Liver (tissue), 8 donors: ENCODE measurements at regions not wholly inside any gene's neighbourhood (a gene's known extent, or its start where the extent isn't known, plus 50 kb on each side); places are given as distances from the start of the nearest gene placed in this dataset.

Experiments used
- DNase-seq: peaks from one replicate; pipeline ENCODE4 v3.0.0-alpha.2; 2017; ENCODE audit warnings: low spot score
- H3K27ac ChIP-seq, 2 donors: one replicate each; pipeline ENCODE4 v1.7.0; 2013; ENCODE audit warnings: inconsistent platforms in 2 of 2, low read length in 2 of 2, control low read depth in 1 of 2, low read depth in 1 of 2, mild to moderate bottlenecking in 1 of 2
- H3K27me3 ChIP-seq, 4 donors: one replicate each; pipeline versions ENCODE4 v1.6.1 to v1.7.0; 2013; ENCODE audit warnings: low read length in 3 of 4, inconsistent platforms in 1 of 4, mild to moderate bottlenecking in 1 of 4, moderate library complexity in 1 of 4; ENCODE audit not compliant: control insufficient read depth in 4 of 4, insufficient read depth in 4 of 4
- H3K36me3 ChIP-seq, 4 donors: one replicate each; pipeline versions ENCODE4 v1.6.1 to v1.7.0; 2013; ENCODE audit warnings: low read length in 3 of 4, mild to moderate bottlenecking in 3 of 4, low read depth in 1 of 4, moderate library complexity in 1 of 4; ENCODE audit not compliant: control insufficient read depth in 4 of 4, insufficient read depth in 3 of 4
- H3K4me1 ChIP-seq, 4 donors: one replicate each; pipeline versions ENCODE4 v1.6.1 to v1.7.0; 2013; ENCODE audit warnings: low read length in 3 of 4, mild to moderate bottlenecking in 3 of 4, moderate library complexity in 1 of 4; ENCODE audit not compliant: control insufficient read depth in 4 of 4, insufficient read depth in 4 of 4
- H3K4me3 ChIP-seq, 3 donors: one replicate each; pipeline versions ENCODE4 v1.6.1 to v1.7.0; 2013; ENCODE audit warnings: low read length in 3 of 3, control low read depth in 1 of 3, low read depth in 1 of 3, mild to moderate bottlenecking in 1 of 3
- H3K9ac ChIP-seq, 2 donors: one replicate each; pipeline ENCODE4 v1.7.0; 2013; ENCODE audit warnings: low read length in 2 of 2, mild to moderate bottlenecking in 2 of 2, moderate library complexity in 2 of 2, control low read depth in 1 of 2, low read depth in 1 of 2
- H3K9me3 ChIP-seq, 4 donors: one replicate each; pipeline versions ENCODE4 v1.6.1 to v1.7.0; 2013; ENCODE audit warnings: low read length in 3 of 4; ENCODE audit not compliant: control insufficient read depth in 4 of 4
- ATF3 ChIP-seq: IDR thresholded peaks from 2 replicates; pipeline ENCODE4 v1.6.1; 2016; ENCODE audit warnings: antibody characterized with exemption
- CTCF ChIP-seq: fragments of 150-350 bp; IDR thresholded peaks from 2 replicates; pipeline ENCODE4 v1.5.1; 2017; ENCODE audit warnings: improper control_type of control experiment, low read depth, low read length; ENCODE audit not compliant: missing input control
- EGR1 ChIP-seq, 2 donors: IDR thresholded peaks; 2 replicates each; pipeline ENCODE4 v1.6.1; 2016 to 2018; ENCODE audit warnings: antibody characterized with exemption in 2 of 2, low read depth in 2 of 2
- FOXA1 ChIP-seq: IDR thresholded peaks from 2 replicates; pipeline ENCODE4 v1.6.1; 2016; ENCODE audit warnings: antibody characterized with exemption
- FOXA2 ChIP-seq: IDR thresholded peaks from 2 replicates; pipeline ENCODE4 v1.6.1; 2016; ENCODE audit warnings: antibody characterized with exemption
- GABPA ChIP-seq, 2 donors: IDR thresholded peaks in 1 of 2; conservative IDR thresholded peaks in 1 of 2; 2 replicates each; pipeline ENCODE4 v1.6.1; 2016; ENCODE audit warnings: antibody characterized with exemption in 2 of 2, mild to moderate bottlenecking in 1 of 2, moderate library complexity in 1 of 2
- HNF4A ChIP-seq, 2 donors: conservative IDR thresholded peaks; 2 replicates each; pipeline ENCODE4 v1.6.1; 2016; ENCODE audit warnings: antibody characterized with exemption in 2 of 2, mild to moderate bottlenecking in 2 of 2
- HNF4G ChIP-seq: IDR thresholded peaks from 2 replicates; pipeline ENCODE4 v1.6.1; 2016; ENCODE audit warnings: antibody characterized with exemption
- JUND ChIP-seq, 2 donors: IDR thresholded peaks; 2 replicates each; pipeline ENCODE4 v1.6.1; 2016; ENCODE audit warnings: antibody characterized with exemption in 2 of 2
- MAX ChIP-seq: IDR thresholded peaks from 2 replicates; pipeline ENCODE4 v1.6.1; 2016; ENCODE audit warnings: antibody characterized with exemption
- NR2F2 ChIP-seq: IDR thresholded peaks from 2 replicates; pipeline ENCODE4 v1.6.1; 2016; ENCODE audit warnings: antibody characterized with exemption
- RAD21 ChIP-seq, 2 donors: IDR thresholded peaks; 2 replicates each; pipeline ENCODE4 v1.6.1; 2016; ENCODE audit warnings: antibody characterized with exemption in 2 of 2, mild to moderate bottlenecking in 2 of 2
- REST ChIP-seq: IDR thresholded peaks from 2 replicates; pipeline ENCODE4 v1.6.1; 2016; ENCODE audit warnings: antibody characterized with exemption, mild to moderate bottlenecking
- RXRA ChIP-seq, 2 donors: IDR thresholded peaks; 2 replicates each; pipeline ENCODE4 v1.6.1; 2017 to 2018; ENCODE audit warnings: antibody characterized with exemption in 2 of 2, mild to moderate bottlenecking in 1 of 2
- SP1 ChIP-seq: IDR thresholded peaks from 2 replicates; pipeline ENCODE4 v1.6.1; 2018; ENCODE audit warnings: antibody characterized with exemption, mild to moderate bottlenecking
- TAF1 ChIP-seq: conservative IDR thresholded peaks from 2 replicates; pipeline ENCODE4 v1.6.1; 2016; ENCODE audit warnings: antibody characterized with exemption, mild to moderate bottlenecking
- YY1 ChIP-seq: IDR thresholded peaks from 2 replicates; pipeline ENCODE4 v1.6.1; 2016; ENCODE audit warnings: antibody characterized with exemption, mild to moderate bottlenecking
- ZBTB33 ChIP-seq: IDR thresholded peaks from 2 replicates; pipeline ENCODE4 v1.6.1; 2016; ENCODE audit warnings: antibody characterized with exemption
- WGBS: extraction: QIAGEN DNeasy Blood & Tissue Kit; methylation state at CpG from one replicate; pipeline ENCODE4 v1.1.7; 2013; 5-methylcytosine and 5-hydroxymethylcytosine counted together
- donor health status: healthy.
- donor health status: healthy.
- donor health status: healthy.
- donor health status: healthy.
- donor health status: healthy.

GRCh38 chr13:84683448-84683847, 801.2 kb upstream of the SLITRK1 start:
- TF ChIP-seq TAF1 (no peak), ATF3 (no peak), GABPA (IDR thresholded peaks at IDR 0.05 in 1 of 2, conservative IDR thresholded peaks at IDR 0.05 in 1 of 2) (no peak), HNF4G (no peak), REST (no peak), RAD21 (IDR thresholded peaks at IDR 0.05) (no peak), SP1 (no peak), NR2F2 (no peak), ZBTB33 (no peak), HNF4A (conservative IDR thresholded peaks at IDR 0.05) (no peak), CTCF (no peak), FOXA1 (no peak), MAX (no peak), FOXA2 (no peak), RXRA (IDR thresholded peaks at IDR 0.05) (no peak), EGR1 (IDR thresholded peaks at IDR 0.05; ENCODE audit: low read depth in 2 of 2) (no peak), JUND (IDR thresholded peaks at IDR 0.05) (no peak), YY1 (no peak)
- H3K27me3 ChIP-seq, result no peaks in the 10 kb centered on the region
- H3K4me3 ChIP-seq, result no peak overlapping the region
- no peak overlapping the region for H3K27ac ChIP-seq
- no peaks in the 10 kb centered on the region for H3K9me3 ChIP-seq
- H3K4me1 ChIP-seq, result peaks cover 0 to 5% (median 2%) of the 10 kb centered on the region in 4 donors
- H3K9ac ChIP-seq, result no peak overlapping the region
- no peak for DNase-seq
- H3K36me3 ChIP-seq, result no peaks in the 10 kb centered on the region

- Histone ChIP-seq H3K4me1 (no peaks in the 10 kb centered on the region), H3K27ac (no peak overlapping the region), H3K9me3 (no peaks in the 10 kb centered on the region), H3K9ac (no peak overlapping the region), H3K27me3 (no peaks in the 10 kb centered on the region), H3K4me3 (no peak overlapping the region), H3K36me3 (no peaks in the 10 kb centered on the region)
- no peak for DNase-seq
- 72% methylated on average over 2 of the region's 2 CpGs for WGBS
- no peak for TF ChIP-seq EGR1 (IDR thresholded peaks at IDR 0.05; ENCODE audit: low read depth in 2 of 2)
- no peak for TF ChIP-seq SP1
- TF ChIP-seq ZBTB33, result no peak
- TF ChIP-seq ATF3, result no peak
- TF ChIP-seq FOXA1, result no peak
- TF ChIP-seq NR2F2, result no peak
- no peak for TF ChIP-seq TAF1
- no peak for TF ChIP-seq REST
- no peak for TF ChIP-seq FOXA2
- TF ChIP-seq GABPA (IDR thresholded peaks at IDR 0.05 in 1 of 2, conservative IDR thresholded peaks at IDR 0.05 in 1 of 2), result no peak
- TF ChIP-seq MAX, result no peak
Measured at GRCh38 chr13:84677836-84678235, 795.6 kb upstream of the SLITRK1 start.
